NOMO-1 treated with DMSO at 0.1 percent for 48 hours (cell line): ENCODE measurements at regions not wholly inside any gene's neighbourhood (a gene's known extent, or its start where the extent isn't known, plus 50 kb on each side); places are given as distances from the start of the nearest gene placed in this dataset.

ENCODE experiments used
- DNase-seq: peaks from one replicate; lab custom pipeline; 2025; ENCODE audit not compliant: unreplicated experiment; lab: John Stamatoyannopoulos, UW

GRCh38 chr2:19749507-19749836 is 152.3 kb downstream of the TTC32 start:
- no peak for DNase-seq

- DNase-seq, result no peak
These were observed 152.9 kb downstream of the TTC32 start for GRCh38 chr2:19748711-19749506.

GRCh38 chr2:19748073-19748375 is 153.8 kb downstream of the TTC32 start:
- DNase-seq, result no peak

- no peak for DNase-seq
These were observed 154.3 kb downstream of the TTC32 start for GRCh38 chr2:19747310-19748072.

GRCh38 chr2:19746611-19747309 is 155.0 kb downstream of the TTC32 start:
- no peak for DNase-seq

GRCh38 chr2:19746137-19746600 is 155.6 kb downstream of the TTC32 start:
- no peak for DNase-seq

- DNase-seq, result no peak
These were observed 156.3 kb downstream of the TTC32 start for GRCh38 chr2:19745318-19746136.

- no peak for DNase-seq
These were observed 157.2 kb downstream of the TTC32 start for GRCh38 chr2:19744456-19745199.

GRCh38 chr2:19743641-19744040 is 158.1 kb downstream of the TTC32 start:
- no peak for DNase-seq

- no peak for DNase-seq
These were observed 158.9 kb downstream of the TTC32 start for GRCh38 chr2:19742872-19743271.

- no peak for DNase-seq
These were observed 162.5 kb downstream of the TTC32 start for GRCh38 chr2:19739256-19739655.

GRCh38 chr2:19738707-19739106 is 163.1 kb downstream of the TTC32 start:
- DNase-seq, result no peak

- no peak for DNase-seq
These were observed 165.5 kb downstream of the TTC32 start for GRCh38 chr2:19736191-19736831.

- DNase-seq, result no peak
These were observed 167.8 kb downstream of the TTC32 start for GRCh38 chr2:19733951-19734425.

GRCh38 chr2:19733390-19733789 is 168.4 kb downstream of the TTC32 start:
- DNase-seq, result no peak

- DNase-seq, result no peak
These were observed 169.5 kb downstream of the TTC32 start for GRCh38 chr2:19732255-19732654.

GRCh38 chr2:19731515-19731914 is 170.3 kb downstream of the TTC32 start:
- DNase-seq, result no peak

- no peak for DNase-seq
These were observed 170.7 kb downstream of the TTC32 start for GRCh38 chr2:19731037-19731436.

GRCh38 chr2:19728125-19728524 is 173.7 kb downstream of the TTC32 start:
- no peak for DNase-seq

- DNase-seq, result no peak
These were observed 176.4 kb downstream of the TTC32 start for GRCh38 chr2:19725392-19725791.
